GM04504 (cell line): ENCODE measurements at regions not wholly inside any gene's neighbourhood (a gene's known extent, or its start where the extent isn't known, plus 50 kb on each side); places are given as distances from the start of the nearest gene placed in this dataset.
"Not testable (repeated sequence)": the region's sequence is repeated elsewhere in the genome, so short reads cannot be mapped to it uniquely, and the experiment has no call there.

Experiments
- DNase-seq: peaks from one replicate; pipeline ENCODE4 v3.0.0-alpha.2; 2012; ENCODE audit warnings: low read depth

DNA sequence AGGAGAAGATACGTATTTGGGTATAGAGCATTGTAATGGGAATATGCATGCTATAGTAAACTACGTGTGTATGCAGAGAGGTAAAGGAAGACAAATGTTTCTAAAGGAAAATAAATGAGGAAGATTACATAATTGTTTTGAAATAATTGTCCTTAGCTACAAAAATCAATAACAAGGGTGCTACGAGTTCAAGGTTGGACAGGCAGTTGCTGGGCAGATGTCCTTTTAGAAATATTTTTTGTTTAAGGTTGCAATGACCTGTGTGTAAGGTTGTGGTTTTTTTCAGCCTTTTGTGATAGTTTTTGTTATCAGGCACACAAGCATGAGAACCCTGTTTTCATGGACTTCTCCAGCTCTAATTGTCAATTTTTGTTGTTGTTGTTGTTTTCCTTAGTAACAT lies 1304.1 kb upstream of the CHAC2 start:
- DNase-seq, result no peak

DNA sequence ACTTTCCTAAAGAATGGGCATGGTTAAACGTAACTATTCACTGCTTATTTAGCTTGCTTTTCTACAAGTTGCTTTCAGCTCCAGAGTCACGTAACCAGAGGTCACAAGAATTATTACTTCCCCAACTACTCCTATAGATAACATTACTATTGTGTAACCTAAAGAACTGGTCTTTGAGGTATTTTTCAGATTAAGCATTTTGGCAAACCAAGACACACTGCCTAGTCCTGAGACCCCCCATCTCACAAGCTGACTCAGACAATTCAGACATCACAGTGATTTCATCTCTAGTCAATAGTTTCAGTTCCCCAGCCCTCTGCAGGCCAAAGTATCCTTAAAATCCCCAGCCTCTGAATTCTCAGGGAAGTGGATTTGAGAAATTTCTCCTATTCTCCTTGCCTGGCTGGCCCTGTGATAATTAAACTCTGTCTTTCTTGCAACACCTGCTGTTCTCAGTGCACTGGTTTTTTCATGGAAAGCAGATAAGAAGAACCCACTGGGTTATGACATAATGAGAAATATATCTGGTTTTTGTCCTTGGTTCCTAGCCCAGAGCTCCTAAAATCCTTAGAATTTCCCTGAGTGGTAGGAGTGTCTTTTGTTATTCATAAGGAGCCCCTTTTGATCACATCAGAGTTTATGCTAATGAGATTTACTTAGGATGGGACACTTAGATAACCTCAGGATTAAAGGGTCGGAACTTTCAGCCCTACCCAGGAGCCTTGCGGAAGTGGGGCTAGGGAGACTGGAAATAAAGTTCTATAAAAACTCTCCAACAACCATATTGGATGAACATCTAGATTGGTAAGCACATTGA lies 1310.8 kb upstream of the CHAC2 start:
- DNase-seq, result no peak

DNA sequence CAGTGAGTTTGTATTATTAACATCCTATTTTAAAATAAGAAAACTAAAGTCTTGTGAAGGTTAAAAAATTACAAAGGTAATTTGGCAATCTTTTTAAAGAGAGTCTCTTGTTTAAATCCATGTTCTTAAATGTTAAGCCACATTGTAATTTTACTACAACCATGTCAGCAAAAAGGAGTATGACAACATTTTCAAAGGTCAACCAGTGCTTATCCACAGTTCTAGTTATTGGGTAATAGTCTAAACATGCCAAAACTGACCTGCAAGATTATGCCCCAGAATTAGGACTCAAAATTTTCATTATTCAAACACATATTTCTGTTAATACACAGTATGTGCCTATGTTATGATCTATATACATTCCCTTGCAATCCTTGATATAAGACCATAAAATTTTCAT lies 1312.6 kb upstream of the CHAC2 start:
- DNase-seq, result no peak

DNA sequence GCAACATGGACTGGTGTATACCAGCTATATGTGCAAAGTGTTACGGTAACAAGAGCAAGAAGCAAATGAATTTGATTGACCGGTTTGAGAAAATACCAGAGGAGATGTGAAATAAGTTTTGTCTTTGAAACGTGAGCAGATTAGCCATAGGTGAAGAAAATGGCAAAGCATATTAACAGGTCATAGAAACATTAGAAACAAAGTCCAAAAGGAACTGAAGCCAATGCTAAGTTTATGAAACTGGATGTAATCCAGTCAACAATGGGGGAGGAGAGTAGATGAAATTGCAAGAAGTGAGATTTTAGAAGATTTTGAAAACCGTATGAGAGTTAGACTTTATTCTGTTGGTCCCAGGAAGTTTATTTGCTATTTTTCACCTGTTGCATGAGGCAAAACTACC lies 1315.4 kb upstream of the CHAC2 start:
- no peak for DNase-seq

DNA sequence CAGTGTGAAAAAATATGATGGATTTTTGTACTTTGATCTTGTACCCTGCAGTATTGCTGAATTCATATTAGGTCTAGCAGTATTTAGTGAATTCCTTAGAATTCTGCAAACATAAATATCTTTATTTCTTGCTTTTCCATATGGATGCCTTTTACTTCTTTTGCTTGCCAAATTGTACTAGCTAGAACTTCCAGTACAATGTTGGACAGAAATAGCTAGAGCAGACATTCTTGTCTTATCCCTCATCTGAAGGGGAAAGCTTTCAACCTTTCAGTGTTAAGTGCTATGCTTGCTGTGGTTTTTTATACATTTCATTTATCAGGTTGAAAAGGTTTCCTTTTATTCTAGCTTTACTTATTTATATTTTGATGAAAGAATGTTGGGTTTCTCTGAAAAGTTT lies 1321.9 kb upstream of the CHAC2 start:
- DNase-seq, result no peak

DNA sequence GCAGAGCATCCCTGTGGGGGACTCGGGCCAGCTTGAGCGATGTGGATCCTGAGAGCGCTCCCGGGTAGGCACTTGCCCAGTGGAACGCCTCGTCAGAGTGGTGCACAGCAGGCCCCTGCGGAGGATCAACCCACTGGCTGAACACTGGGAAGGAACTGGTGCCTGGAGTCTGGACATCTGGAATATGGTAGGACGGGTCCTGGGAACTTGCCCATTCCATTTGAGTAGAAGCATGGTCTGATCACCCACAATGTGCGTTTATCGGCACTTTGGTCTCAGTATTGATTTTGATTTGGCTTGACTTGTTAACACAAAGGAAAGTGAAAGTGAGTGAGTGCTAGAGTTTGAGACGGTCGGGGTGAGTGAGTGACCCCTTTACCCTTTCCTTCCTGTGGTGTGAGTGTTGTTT lies 1336.2 kb upstream of the CHAC2 start:
- no peak for DNase-seq

DNA sequence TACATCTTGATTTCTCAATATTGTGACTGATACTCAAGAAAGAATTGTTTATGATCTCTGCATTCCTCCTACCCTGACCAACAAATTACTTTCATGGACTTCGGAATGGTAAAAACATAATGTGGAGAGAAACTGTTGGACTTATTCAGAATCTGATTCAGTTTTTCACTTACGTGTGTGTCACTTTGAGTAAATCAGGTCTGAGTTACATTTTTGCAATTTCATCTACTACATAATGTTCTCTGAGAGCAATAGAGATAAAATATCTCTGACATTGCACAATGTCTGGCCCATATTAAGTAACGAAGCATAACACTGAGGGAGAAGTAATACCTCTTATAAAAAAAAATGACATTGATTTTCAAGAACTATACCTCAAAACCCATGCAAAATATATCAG lies 1337.9 kb upstream of the CHAC2 start:
- no peak for DNase-seq

DNA sequence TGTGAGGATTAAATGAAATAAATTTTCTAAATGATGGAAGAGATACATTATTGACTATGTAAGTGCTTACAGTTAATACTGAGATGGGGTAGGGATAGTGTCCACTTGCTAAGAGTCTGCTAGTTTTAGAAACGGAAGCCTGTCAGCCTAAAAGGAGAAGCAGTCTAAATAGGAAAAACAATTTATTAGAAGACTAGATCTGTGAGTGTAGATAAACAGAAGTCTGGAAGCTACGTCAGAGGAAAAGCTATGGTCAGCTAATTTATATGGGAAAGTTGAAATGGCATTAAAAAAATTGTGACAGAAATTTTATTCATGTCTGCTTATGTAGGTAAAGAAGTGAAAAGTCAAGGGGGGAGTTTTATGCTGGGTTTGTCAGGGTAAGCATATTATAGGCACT lies 1338.4 kb upstream of the CHAC2 start:
- no peak for DNase-seq

DNA sequence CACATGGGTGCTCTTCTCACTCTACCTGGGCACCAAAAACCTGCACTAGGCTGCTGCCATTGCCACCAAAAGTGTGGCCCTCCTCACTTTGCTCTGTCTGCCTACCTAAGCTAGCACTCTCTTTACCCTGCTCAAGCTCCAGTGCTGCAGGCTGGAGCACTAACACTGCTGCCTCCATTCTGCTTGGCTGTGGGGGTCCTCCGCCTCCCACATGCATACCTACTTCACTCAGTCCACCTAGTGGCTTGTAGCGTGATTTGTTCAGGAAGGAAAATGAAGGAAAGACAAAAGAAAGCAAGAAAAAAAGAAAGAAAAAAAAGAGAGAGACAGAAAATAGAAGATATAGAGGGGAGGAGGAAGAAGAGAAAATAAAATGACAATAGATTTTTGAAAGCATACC lies 1339.4 kb upstream of the CHAC2 start:
- no peak for DNase-seq

DNA sequence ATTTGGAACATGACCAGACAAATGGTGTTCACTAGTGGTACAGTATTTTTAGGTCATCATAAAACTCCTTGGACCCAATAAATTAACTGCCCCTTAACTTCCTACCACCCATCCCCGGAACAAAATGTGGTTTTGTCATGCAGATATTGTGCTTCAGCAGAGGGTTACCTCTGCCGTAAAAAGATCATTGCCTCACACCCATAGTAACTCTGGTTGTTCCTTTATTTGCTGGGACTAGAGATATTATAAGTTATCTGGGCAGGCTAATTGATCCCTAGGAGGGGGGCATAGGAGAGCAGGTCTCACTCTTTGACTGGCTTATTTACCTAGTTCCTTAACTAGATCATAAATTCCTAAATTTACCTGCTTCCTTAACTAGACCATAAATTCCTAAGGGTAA lies 1343.9 kb upstream of the CHAC2 start:
- DNase-seq, result no peak

DNA sequence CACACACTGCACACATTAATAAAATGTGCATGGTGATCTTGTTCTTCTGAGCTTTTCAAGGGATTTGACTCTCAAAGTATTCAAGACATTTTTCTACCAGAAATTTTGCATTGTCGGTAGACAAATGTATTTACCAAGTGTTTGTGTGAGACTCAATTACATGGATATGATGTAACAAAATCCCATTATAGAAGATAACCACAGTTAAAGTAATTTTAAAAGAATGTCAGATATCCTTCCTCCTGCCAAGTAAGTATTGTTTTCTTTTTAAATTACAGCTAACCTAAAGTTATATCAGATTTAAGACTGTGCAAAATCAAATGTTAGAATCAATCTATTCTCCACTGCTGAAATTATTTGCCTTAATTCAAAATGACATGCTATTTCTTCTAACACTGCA lies 1344.5 kb upstream of the CHAC2 start:
- no peak for DNase-seq

DNA sequence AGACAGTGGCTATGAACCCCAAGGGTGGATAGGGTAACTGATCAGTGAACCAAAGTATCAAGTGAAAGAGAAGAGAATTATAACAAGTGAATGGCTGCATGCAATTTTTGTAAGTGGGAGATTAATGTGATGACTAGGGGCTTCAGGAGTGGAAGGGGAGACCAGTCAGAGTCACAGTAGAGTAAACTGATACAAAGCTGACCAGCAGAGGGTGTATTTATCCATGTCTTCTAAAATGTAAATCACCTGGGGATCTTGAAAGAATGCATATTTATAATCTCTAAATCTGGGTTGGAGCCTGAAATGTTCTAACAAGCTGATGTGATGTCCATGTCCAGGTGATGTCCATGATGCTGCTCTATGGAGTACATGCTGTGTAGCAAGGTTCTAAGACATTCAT lies 1351.3 kb upstream of the CHAC2 start:
- DNase-seq, result no peak

DNA sequence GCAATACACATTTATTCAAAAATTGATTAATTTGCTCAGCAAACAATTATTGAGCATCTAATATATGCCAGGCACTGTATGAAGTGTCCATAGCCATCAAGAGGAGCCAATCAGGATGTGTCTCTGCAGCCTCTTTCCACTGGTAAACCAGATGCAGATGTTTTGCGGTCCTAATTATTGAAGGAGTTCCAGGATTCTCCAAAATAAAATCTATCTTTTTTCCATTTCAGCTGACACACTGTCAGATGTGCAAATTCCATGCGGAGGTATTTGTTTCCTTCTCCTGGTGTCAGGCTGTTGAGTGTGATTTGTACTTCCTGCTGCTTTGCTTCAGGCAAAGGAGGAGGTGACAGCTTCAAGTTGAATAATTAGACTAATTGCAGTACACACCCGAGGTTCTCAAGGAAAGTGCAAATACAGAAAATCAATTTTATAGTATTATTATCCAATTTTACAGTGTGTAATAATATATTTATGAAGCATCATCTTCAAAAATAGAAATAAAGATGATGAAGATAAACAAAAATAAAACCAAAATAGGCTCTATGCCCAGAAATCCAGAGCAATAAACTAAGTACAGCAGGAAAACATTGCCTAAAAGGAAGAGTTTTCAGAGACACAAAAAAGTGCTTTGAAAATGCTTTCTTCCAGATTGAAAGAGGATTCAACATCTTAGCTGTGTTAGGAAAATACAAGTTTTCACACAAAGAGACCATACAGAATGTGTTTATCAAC lies 1352.9 kb upstream of the CHAC2 start:
- no peak for DNase-seq

DNA sequence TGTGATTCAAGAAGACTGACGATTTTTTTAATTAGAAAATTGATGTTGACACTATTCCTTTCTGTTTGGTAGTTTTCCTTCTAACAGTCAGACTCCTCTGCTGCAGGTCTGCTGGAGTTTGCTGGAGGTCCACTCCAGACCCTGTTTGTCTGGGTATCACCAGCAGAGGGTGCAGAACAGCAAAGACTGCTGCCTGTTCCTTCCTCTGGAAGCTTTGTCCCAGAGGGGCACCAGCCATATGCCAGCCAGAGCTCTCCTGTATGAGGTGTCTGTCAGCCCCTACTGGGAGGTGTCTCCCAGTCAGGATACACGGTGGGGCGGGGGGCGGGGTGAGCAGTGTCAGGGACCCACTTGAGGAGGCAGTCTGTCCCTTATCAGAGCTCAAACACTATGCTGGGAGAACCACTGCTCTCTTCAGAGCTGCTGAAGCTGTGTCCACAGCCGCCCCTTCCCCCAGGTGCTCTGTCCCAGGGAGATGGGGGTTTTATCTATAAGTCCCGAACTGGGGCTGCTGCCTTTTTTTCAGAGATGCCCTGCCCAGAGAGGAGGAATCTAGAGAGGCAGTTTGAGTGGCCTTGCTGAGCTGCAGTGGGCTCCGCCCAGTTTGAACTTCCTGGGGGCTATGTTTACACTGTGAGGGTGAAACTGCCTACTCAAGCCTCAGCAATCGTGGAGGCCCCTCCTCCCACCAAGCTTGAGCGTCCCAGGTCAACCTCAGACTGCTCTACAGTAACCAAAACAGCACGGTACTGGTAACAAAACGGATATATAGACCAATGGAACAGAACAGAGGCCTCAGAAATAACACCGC lies 1358.1 kb upstream of the CHAC2 start:
- not testable (repeated sequence) for DNase-seq

DNA sequence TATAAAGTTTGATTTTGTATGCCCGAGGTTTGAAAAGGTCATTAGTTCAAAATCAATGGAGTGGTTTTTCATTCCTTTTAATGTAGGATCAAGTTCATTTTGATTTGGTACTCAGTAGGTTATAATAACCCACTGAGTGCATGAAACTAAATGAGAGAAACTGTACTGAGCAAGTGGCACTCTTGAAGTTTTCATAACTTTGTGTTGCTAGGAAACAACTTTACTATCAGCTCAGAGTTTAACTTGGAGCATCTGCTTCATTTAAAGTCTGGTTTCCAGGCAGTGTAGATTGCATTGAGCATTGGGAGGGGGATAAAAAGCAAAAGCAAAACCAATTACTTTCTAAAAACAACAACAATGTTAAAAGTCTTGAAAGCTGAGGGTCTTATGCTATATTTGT lies 1361.6 kb upstream of the CHAC2 start:
- no peak for DNase-seq

DNA sequence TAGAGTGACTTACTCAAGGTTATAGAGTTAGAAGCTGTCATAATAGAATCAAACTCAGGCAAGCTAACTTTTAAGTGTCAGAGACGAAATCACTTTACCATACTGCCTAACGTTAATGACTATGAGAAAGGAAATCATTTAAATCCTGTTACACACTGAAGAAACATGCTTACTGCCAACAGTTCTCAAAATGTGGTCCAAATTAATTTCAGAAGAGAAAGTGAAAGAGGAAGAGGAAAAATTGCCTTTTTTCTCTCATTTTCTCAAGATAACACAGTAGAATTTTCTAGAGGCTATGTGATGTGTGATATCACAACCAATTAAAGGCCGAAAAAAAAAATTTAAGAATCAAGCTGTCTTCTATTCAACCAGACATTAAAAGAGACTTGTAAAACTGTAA lies 1362.7 kb upstream of the CHAC2 start:
- DNase-seq, result no peak

DNA sequence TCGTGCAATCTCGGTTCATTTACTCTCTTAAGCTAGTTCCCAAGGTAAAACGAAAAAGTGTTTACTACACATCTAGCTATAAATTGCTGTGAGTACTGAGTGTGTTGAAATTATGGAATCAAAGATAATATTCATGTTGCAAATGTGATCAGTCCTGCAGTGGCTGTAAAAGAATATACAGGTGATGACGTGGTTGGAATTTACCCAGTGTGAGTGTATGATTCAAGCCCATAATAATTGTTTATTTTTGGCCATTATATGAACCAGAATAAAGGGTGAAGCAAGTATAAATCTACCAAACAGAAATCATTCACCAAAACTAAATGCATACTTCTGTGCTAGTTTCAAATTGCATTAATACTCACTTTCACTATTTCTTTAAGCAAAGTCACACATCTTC lies 1363.6 kb upstream of the CHAC2 start:
- DNase-seq, result no peak

DNA sequence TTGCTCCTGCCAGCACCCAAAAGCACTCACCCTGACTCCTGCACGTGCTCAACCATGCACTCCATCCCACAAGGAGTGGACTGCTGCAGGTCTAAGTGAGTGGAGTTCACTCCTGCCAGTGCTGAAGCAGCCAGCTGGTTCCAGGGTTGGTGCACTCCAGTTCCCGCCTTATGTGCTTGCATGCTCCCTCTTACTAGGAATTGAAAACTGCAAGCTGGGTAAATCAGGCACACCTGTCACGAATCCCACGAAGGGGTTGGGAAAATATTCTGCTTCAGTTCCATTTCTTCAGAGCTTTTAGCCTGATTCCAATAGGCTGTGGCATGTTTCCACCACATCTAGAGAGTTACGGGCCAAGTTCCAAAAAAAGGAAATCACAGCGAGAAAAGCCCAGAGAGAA lies 1365.5 kb upstream of the CHAC2 start:
- DNase-seq, result no peak

DNA sequence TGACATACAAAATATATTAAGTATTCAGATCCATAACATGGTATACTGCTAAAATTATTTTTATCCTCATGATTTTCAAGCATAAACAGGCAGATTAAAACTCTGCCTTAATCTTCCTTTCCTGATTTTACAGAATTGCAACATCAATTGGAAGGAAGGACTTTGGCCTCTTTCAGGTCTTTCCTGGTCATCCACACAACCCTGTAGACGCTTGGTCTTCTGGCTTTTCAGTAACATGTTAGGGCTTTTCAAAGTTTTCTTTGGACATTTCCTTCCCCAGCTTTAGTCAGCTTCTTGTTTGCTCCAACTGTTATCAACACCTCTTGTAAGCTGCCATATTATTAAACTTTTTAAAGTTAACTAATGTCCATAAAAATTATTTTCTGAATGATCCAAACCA lies 1364.9 kb upstream of the NRXN1 start:
- DNase-seq, result no peak

DNA sequence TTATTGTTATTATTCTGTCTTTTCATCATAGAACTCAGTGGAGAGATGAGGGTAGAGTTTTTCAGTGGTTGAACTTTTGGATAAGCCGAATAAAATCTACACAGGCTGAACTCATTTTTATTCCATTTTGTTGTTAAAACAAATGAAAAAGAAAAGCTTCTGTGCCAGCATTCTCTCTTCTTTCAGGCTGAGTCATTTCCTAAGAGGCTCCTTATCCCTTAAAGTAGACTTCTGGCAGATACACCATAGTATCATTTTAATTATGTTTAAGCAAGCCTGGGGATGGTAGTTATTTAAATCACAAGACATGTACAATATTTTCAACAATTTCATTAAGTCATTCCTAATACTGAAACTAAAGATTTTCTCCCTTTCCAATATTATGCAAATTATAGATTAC lies 1364.0 kb upstream of the NRXN1 start:
- no peak for DNase-seq

DNA sequence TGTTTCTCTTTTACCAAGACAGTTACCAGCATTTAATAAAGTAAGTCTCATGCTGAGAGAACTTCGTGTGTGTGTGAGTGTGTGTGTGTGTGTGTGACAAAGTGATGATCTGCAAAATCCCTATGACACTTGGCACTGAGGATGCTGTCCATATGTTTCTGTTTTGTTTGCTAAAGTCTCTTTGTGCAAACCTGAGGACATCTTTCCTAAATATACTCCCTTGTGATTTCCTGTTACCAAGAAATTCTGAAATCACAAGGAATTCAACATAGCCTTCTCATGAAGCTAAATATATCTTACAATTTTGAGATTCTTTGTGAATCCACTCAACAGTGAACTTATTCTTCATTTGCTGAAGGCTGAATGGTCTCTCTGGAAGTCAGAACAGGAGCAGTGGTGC lies 1359.7 kb upstream of the NRXN1 start:
- DNase-seq, result no peak

DNA sequence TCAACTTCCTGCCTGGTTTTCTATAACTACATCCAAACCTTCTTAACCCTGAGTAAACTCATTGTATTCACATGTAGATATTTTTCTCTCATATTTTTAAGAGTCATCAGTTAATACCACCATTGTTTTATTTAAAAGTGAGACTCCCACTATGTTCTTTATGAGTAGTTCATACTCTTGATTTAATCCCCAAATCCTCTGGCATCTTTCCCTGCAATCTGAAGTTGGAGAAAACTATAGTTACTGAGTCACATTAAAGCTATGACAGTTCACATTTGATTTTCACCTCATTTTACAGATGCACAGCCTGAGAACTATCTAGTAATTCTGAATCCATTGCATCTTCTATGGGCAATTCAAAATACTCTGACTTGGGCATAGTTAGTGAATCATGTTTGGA lies 1358.7 kb upstream of the NRXN1 start:
- DNase-seq, result no peak
